Neural progenitor cell (in vitro differentiated cells): ENCODE measurements at regions not wholly inside any gene's neighbourhood (a gene's known extent, or its start where the extent isn't known, plus 50 kb on each side); places are given as distances from the start of the nearest gene placed in this dataset.

ENCODE experiments used
- DNase-seq: peaks from one replicate; pipeline ENCODE4 v3.0.0-alpha.2; 2016; ENCODE audit warnings: low spot score
- H2AFZ ChIP-seq: fragments of 200-600 bp; sonication (generic); replicated peaks from 2 replicates; pipeline ENCODE4 v1.6.1; 2016; ENCODE audit warnings: antibody characterized with exemption
- H3F3A ChIP-seq: fragments of 200-600 bp; sonication (generic); 2 replicates; pipeline ENCODE4 v1.6.1; 2016; ENCODE audit warnings: antibody characterized with exemption, low read depth
- H3K27ac ChIP-seq: fragments of 200-600 bp; sonication (generic); 2 replicates; pipeline ENCODE4 v1.5.1; 2016; ENCODE audit warnings: mild to moderate bottlenecking
- H3K27me3 ChIP-seq: fragments of 200-600 bp; sonication (generic); 2 replicates; pipeline ENCODE4 v1.6.1; 2016; ENCODE audit warnings: mild to moderate bottlenecking, moderate library complexity
- H3K36me3 ChIP-seq: fragments of 200-600 bp; sonication (generic); 2 replicates; pipeline ENCODE4 v1.5.1; 2016
- H3K4me1 ChIP-seq: fragments of 200-600 bp; sonication (generic); 2 replicates; pipeline ENCODE4 v1.6.1; 2016; ENCODE audit warnings: mixed run types
- H3K4me2 ChIP-seq: fragments of 200-600 bp; sonication (generic); 2 replicates; pipeline ENCODE4 v1.6.1; 2016
- H3K4me3 ChIP-seq: fragments of 200-600 bp; sonication (generic); 2 replicates; pipeline ENCODE4 v1.5.1; 2016
- H3K79me2 ChIP-seq: fragments of 200-600 bp; sonication (generic); 2 replicates; pipeline ENCODE4 v1.6.1; 2016; ENCODE audit warnings: low read depth
- H3K9ac ChIP-seq: fragments of 200-600 bp; sonication (generic); 2 replicates; pipeline ENCODE4 v1.6.1; 2016
- H3K9me3 ChIP-seq: fragments of 200-600 bp; sonication (generic); 2 replicates; pipeline ENCODE4 v1.5.1; 2016; ENCODE audit warnings: low read depth
- H4K20me1 ChIP-seq: fragments of 200-600 bp; sonication (generic); 2 replicates; pipeline ENCODE4 v1.6.1; 2016; ENCODE audit warnings: low read depth
- H3K27ac Mint-ChIP-seq: 3 replicates; pipeline ENCODE4 v1.8.0; 2021; ENCODE audit warnings: mixed read lengths
- H3K27me3 Mint-ChIP-seq: 2 replicates; pipeline ENCODE4 v1.8.0; 2022; ENCODE audit warnings: low read depth, mild to moderate bottlenecking, inconsistent platforms, moderate library complexity, mixed read lengths; ENCODE audit not compliant: insufficient read depth
- H3K36me3 Mint-ChIP-seq: 3 replicates; pipeline ENCODE4 v1.8.0; 2021; ENCODE audit warnings: mixed read lengths
- H3K4me1 Mint-ChIP-seq: 3 replicates; pipeline ENCODE4 v1.8.0; 2021; ENCODE audit warnings: mixed read lengths
- H3K4me3 Mint-ChIP-seq: 3 replicates; pipeline ENCODE4 v1.8.0; 2021; ENCODE audit warnings: mild to moderate bottlenecking, moderate library complexity, mixed read lengths
- H3K9me3 Mint-ChIP-seq: 3 replicates; pipeline ENCODE4 v1.8.0; 2020; ENCODE audit warnings: mixed read lengths
- EZH2 ChIP-seq: fragments of 200-600 bp; sonication (generic); IDR thresholded peaks from 2 replicates; pipeline ENCODE4 v1.6.1; 2017; ENCODE audit warnings: antibody characterized with exemption, mild to moderate bottlenecking, moderate library complexity
- EZH2phosphoT487 ChIP-seq: fragments of 200-600 bp; sonication (generic); IDR thresholded peaks from 2 replicates; pipeline ENCODE4 v1.6.1; 2017; ENCODE audit warnings: antibody characterized with exemption
- TF ChIP-seq, protein P1 (sequence below): fragments of 200-600 bp; sonication (generic); IDR thresholded peaks from 2 replicates; pipeline ENCODE4 v1.5.1; 2017; ENCODE audit warnings: antibody characterized with exemption, mild to moderate bottlenecking

DNA sequence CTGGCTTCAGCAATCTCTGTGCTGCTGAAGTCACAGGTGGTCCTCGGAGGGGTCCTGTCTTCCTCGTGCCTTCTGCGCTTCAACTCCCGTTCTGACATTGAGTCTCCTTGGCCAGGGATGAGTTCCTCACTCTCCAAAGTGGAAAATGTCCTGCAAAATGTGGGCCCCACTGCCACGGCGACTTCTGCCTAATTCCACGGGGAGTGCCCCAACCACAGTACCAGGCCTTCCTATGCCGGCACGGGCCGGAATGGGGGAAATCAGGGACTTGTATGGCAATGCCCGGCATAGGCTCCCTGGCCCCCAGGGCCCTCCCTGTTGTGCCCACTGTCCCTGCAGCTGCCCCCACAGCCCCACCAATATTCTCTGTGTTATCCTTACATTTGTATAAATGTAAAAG lies 420.5 kb downstream of the TCERG1L start:
- Histone ChIP-seq H3K4me3 (no peak overlapping the region), H3F3A (no peaks in the 10 kb centered on the region), H3K4me2 (no peak overlapping the region), H3K9ac (no peak overlapping the region), H3K9me3 (no peaks in the 10 kb centered on the region), H4K20me1 (no peaks in the 10 kb centered on the region), H3K27me3 (no peaks in the 10 kb centered on the region), H2AFZ (no peak overlapping the region), H3K79me2 (no peaks in the 10 kb centered on the region), H3K27ac (no peak overlapping the region), H3K4me1 (peaks cover 13% of the 10 kb centered on the region), H3K36me3 (no peaks in the 10 kb centered on the region)
- H3K4me3 Mint-ChIP-seq: no peak overlapping the region
- TF ChIP-seq EZH2 (no peak), EZH2phosphoT487 (no peak)
- TF ChIP-seq, protein P1, sequence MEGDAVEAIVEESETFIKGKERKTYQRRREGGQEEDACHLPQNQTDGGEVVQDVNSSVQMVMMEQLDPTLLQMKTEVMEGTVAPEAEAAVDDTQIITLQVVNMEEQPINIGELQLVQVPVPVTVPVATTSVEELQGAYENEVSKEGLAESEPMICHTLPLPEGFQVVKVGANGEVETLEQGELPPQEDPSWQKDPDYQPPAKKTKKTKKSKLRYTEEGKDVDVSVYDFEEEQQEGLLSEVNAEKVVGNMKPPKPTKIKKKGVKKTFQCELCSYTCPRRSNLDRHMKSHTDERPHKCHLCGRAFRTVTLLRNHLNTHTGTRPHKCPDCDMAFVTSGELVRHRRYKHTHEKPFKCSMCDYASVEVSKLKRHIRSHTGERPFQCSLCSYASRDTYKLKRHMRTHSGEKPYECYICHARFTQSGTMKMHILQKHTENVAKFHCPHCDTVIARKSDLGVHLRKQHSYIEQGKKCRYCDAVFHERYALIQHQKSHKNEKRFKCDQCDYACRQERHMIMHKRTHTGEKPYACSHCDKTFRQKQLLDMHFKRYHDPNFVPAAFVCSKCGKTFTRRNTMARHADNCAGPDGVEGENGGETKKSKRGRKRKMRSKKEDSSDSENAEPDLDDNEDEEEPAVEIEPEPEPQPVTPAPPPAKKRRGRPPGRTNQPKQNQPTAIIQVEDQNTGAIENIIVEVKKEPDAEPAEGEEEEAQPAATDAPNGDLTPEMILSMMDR: no peak
- DNase-seq: no peak
- H3K27ac Mint-ChIP-seq: no peak overlapping the region
- H3K36me3 Mint-ChIP-seq: no peaks in the 10 kb centered on the region
- H3K4me1 Mint-ChIP-seq: peaks cover 32% of the 10 kb centered on the region
- peaks cover 9% of the 10 kb centered on the region for H3K27me3 Mint-ChIP-seq
- no peaks in the 10 kb centered on the region for H3K9me3 Mint-ChIP-seq

DNA sequence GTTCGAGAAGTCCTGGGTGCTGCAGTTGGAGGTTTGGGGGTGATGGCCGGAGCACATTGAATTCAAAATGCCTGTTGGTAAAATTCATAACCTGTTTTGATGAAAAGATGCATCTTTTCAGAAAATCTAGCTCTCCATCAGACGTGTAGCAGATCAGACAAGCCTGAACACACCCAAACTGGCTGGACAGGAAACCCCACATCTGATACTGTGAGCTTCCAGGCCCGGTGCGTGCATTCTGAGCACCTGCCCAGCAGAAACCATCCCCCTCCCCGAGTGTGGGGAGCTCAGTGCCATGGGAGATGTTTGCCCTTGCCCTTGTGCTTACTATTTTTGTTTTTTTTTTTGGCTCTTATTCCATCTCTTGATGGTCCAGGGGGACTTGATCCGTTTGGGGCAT lies 417.1 kb downstream of the TCERG1L start:
- Histone ChIP-seq H3F3A (no peaks in the 10 kb centered on the region), H3K4me3 (no peak overlapping the region), H3K4me1 (peaks cover 13% of the 10 kb centered on the region), H4K20me1 (no peaks in the 10 kb centered on the region), H3K27me3 (no peaks in the 10 kb centered on the region), H3K27ac (no peak overlapping the region), H3K36me3 (no peaks in the 10 kb centered on the region), H2AFZ (no peak overlapping the region), H3K4me2 (no peak overlapping the region), H3K9me3 (no peaks in the 10 kb centered on the region), H3K9ac (no peak overlapping the region), H3K79me2 (no peaks in the 10 kb centered on the region)
- Mint-ChIP-seq H3K4me3 (no peak overlapping the region), H3K4me1 (peaks cover 33% of the 10 kb centered on the region), H3K27ac (no peak overlapping the region), H3K36me3 (no peaks in the 10 kb centered on the region), H3K9me3 (peaks cover 2% of the 10 kb centered on the region), H3K27me3 (peaks cover 9% of the 10 kb centered on the region)
- TF ChIP-seq EZH2phosphoT487 (no peak), EZH2 (no peak)
- TF ChIP-seq, protein P1: no peak
- DNase-seq: no peak

DNA sequence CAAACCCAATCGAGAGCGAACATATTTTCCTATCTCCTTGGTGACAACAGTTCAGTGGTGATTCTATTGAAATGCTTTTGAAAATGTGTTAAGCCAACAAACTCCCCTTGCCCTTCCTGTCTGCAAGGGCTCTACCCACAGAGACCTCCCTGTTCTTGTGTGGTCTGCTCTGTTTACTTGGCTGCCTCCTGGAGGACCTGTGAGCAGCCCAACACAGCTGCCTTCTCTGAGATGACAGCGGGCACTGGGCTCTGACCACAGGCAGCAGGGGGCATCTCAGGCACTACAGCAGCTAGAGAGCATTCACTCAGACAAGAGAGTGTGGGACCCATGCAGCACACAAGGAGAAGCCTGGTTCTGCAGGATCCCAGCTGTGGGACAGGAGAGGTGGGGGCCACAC lies 416.4 kb downstream of the TCERG1L start:
- H3K79me2 ChIP-seq: no peaks in the 10 kb centered on the region
- no peaks in the 10 kb centered on the region for H4K20me1 ChIP-seq
- no peaks in the 10 kb centered on the region for H3K36me3 Mint-ChIP-seq
- no peaks in the 10 kb centered on the region for H3F3A ChIP-seq
- no peaks in the 10 kb centered on the region for H3K9me3 ChIP-seq
- TF ChIP-seq EZH2phosphoT487 (no peak), EZH2 (no peak)
- TF ChIP-seq, protein P1: no peak
- no peaks in the 10 kb centered on the region for H3K27me3 ChIP-seq
- H3K27me3 Mint-ChIP-seq: peaks cover 9% of the 10 kb centered on the region
- H3K4me1 Mint-ChIP-seq: peaks cover 33% of the 10 kb centered on the region
- peak overlapping the region; percentile 37 for H3K4me3 Mint-ChIP-seq
- H2AFZ ChIP-seq: no peak overlapping the region
- H3K4me2 ChIP-seq: no peak overlapping the region
- no peak overlapping the region for H3K27ac ChIP-seq
- DNase-seq: no peak
- H3K27ac Mint-ChIP-seq: no peak overlapping the region
- H3K4me3 ChIP-seq: no peak overlapping the region
- no peaks in the 10 kb centered on the region for H3K36me3 ChIP-seq
- H3K9me3 Mint-ChIP-seq: peaks cover 2% of the 10 kb centered on the region
- H3K9ac ChIP-seq: no peak overlapping the region
- peaks cover 13% of the 10 kb centered on the region for H3K4me1 ChIP-seq

DNA sequence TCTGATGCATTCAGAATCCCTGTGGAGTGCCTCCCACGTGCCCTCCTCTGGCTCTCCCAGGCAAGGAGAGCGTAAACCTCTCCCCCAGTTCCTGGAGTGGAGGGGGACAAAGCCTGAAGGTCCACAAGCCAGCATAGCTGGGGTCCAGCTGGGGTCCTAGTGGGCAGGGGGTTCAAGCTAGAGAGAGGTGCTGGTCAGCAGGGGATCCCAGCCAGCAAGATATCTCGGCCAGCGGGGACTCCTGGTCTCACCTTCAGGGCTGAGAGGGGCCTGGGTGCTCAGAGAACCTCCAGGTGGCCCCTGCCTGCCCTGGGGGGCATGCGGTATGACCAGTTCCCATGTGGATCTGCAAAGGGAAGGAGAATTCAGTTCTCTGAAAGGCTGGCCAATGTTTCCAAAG lies 413.7 kb downstream of the TCERG1L start:
- no peak for DNase-seq
- Histone ChIP-seq H3K27me3 (no peaks in the 10 kb centered on the region), H3K4me1 (peaks cover 13% of the 10 kb centered on the region), H3K79me2 (no peaks in the 10 kb centered on the region), H3K4me3 (no peak overlapping the region), H3F3A (no peaks in the 10 kb centered on the region), H4K20me1 (no peaks in the 10 kb centered on the region), H3K27ac (no peak overlapping the region), H2AFZ (no peak overlapping the region), H3K36me3 (no peaks in the 10 kb centered on the region), H3K9me3 (no peaks in the 10 kb centered on the region), H3K9ac (no peak overlapping the region), H3K4me2 (no peak overlapping the region)
- TF ChIP-seq EZH2 (no peak), EZH2phosphoT487 (no peak)
- TF ChIP-seq, protein P1: no peak
- H3K4me3 Mint-ChIP-seq: no peak overlapping the region
- peaks cover 7% of the 10 kb centered on the region for H3K27me3 Mint-ChIP-seq
- H3K9me3 Mint-ChIP-seq: peaks cover 2% of the 10 kb centered on the region
- H3K4me1 Mint-ChIP-seq: peaks cover 28% of the 10 kb centered on the region
- no peak overlapping the region for H3K27ac Mint-ChIP-seq
- no peaks in the 10 kb centered on the region for H3K36me3 Mint-ChIP-seq
